Effector CD8-positive, alpha-beta T cell (primary cell): ENCODE measurements at regions not wholly inside any gene's neighbourhood (a gene's known extent, or its start where the extent isn't known, plus 50 kb on each side); places are given as distances from the start of the nearest gene placed in this dataset.
"Not testable (repeated sequence)": the region's sequence is repeated elsewhere in the genome, so short reads cannot be mapped to it uniquely, and the experiment has no call there.

Experiments used
- DNase-seq: peaks from one replicate; lab custom pipeline; 2025; lab: John Stamatoyannopoulos, UW

DNA sequence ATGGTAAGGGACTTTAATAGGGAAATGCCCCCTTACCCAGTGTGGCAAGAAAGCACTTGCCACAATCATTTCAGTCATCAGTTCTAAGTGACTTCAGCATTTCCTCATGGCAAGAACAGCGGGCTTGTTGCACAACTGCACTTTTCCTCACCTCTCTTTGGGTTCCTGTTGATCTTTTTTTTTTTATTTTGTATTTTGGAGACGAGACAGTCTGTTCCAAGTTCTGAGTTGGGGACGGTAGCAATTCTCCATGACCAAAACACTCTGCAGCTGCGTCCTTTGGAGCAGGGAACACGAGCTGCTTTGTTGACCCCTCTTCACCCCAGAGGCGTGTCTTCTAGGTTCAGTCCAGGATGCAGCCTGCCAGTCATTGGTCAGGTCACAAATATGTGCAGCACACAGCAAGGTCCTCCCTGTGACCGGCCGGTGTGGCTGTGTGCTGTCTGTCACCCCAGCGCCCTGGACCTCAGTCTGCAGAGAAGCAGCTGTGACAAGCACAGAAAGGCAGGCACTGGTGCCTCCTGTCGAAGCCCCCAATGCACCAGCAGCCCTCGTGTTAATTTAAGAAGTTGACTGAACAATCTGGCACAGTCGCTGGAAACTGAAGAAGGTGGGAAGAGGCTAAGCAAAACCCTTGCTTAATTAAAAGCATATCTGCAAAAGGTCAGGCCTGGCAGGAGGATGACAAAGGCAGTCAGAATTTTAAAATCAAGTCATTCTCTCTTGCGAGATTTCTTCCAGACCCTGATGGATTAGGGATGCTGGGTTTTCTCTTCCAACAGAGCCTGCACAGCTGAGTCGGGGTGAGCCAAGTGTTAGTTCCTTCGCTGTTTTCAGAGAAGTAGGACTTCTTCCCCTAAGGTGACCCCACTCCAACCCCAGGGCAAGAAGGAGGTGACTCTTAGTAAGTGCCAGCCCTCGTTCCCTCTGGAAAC is 96.7 kb upstream of the COPS8 start:
- DNase-seq: no peak

DNA sequence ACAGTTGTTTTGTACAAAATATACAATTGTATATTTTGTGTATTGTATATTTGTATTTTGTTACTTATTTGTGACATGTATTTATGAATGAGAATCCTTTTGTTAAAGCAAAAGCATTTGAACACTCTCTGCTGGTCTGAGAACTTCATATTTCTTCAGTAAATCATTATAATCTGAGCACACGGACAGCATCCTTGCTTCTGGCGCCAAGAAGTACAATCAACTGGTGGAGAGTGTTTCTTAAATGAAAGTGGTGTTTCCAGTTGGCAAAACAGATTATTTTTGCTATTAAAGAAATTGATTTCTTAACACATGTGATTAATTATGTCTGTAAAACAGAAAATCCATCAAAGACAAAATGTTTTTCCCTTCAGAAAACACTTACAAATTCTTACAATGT is 95.1 kb upstream of the COPS8 start:
- no peak for DNase-seq

DNA sequence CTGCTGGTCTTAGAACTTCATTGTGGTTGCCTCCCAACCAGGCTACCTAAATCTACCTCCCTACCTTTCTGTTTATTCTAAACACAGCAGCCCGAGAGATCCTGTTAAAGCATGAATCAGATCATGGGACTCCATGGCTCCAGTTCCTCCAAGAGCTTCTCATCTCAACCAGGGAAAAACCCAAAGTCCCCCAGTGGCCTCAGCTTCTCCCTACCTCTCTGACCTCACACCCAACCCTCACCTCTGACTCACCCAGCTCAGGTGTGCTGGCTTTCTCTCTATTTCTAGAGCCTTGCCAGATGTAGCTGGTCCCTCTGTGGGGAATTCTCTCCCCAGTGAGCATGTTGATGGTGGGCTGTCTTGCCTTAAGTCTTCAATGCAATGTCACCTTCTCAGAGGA is 93.8 kb upstream of the COPS8 start:
- no peak for DNase-seq

GRCh38 chr2:236993286-236993685 is 92.4 kb upstream of the COPS8 start:
- DNase-seq: no peak

DNA sequence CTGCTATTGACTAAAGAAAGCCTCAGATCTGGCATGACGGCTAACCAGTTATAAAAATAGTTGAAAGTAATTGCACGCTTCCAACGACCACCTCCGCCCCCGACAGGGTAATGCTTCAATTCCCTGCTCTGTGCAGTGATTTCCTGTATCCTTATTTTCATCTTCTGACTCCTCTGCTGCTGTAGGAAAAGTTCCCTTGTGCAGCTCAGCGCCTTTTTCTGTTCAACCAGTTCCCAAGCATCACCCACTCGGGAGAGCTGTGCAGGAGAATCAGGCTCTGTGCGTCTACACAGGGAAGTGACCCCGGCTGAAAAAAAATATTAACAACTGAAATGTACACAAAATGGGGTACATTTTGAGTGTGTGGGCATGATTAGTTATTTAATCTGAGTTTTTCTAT is 91.3 kb upstream of the COPS8 start:
- DNase-seq: no peak

DNA sequence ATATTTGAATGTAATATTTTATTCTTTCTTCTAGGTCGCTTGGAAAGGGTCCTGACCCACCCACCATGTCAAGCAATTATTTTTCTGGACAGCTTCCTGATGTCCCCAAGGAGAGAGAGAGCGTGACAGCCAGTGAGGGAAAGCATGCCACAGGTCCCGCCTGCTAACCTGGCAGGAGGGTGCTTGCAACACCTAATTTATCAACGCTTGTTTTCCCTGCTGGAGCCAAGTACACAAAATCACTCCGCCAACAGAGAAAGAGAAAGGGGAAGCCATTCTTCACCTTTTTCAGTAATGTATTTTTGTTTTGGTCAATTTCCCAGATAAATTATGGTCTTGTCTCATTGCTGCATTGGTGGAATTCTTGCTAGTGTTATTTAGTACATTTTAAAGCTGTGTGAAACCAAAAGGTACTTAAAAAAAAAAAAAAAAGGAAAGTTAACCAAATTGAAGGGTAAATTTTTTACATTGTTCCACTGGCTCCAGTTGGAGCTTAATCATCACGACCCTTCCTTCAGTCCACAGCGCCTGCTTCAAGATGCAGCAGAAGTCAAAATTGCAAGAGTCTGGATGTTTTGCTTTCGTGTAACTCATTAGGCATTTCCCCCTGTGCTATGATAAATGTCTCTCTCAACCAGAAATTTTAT is 88.5 kb upstream of the COPS8 start:
- no peak for DNase-seq

GRCh38 chr2:236998236-236998635 is 87.5 kb upstream of the COPS8 start:
- no peak for DNase-seq

DNA sequence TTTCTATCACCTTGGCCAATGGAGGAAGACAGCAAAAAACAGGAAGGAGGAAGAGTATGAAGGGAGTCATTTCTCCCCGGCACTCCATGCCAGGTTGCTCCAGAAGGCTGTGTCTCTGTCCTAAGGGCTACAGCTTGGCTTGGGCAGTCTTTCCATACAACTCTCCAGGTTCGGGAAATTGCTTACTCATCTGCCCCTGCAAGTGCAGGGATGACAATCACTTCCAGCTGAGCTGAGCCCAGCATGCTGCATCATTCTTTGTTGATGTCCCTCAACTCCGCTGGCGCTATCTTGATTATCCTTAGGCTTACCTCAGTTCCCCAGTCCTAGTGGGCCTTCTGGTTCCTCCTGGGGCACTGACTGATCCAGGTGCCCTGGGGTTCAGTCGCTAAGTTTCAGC is 86.9 kb upstream of the COPS8 start:
- DNase-seq: no peak

DNA sequence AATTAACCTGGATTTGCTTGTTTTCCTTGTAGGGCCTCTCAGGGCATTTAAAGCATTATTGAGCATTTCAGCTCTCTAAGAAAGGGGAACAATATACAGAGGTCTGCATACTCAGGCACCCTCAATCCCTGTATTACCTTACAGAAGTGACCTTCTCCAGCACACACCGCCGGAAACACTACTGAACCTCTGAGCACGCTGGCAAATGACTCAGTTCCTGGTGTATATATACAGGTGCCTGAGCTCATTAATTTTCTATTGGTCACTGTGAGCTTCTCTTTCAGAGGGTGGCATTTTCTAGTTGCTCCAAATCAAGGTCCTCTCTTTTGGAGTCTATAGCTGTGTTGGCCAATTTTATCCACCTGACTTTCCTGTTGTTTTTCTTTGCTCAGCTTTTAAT is 85.2 kb upstream of the COPS8 start:
- DNase-seq: no peak

DNA sequence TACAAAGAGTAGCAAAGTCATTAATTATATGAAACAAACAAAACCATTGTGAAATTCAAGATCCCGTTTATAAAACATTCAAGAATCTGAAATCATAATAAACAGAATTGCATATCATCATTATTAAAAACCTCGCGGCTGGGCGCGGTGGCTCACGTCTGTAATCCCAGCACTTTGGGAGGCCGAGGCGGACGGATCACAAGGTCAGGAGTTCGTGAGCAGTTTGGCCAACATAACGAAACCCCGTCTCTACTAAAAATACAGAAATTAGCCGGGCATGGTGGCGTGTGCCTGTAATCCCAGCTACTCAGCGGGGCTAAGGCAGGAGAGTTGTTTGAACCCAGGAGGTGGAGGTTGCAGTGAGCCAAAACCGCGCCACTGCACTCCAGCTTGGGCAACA is 80.3 kb upstream of the COPS8 start:
- DNase-seq: not testable (repeated sequence)

DNA sequence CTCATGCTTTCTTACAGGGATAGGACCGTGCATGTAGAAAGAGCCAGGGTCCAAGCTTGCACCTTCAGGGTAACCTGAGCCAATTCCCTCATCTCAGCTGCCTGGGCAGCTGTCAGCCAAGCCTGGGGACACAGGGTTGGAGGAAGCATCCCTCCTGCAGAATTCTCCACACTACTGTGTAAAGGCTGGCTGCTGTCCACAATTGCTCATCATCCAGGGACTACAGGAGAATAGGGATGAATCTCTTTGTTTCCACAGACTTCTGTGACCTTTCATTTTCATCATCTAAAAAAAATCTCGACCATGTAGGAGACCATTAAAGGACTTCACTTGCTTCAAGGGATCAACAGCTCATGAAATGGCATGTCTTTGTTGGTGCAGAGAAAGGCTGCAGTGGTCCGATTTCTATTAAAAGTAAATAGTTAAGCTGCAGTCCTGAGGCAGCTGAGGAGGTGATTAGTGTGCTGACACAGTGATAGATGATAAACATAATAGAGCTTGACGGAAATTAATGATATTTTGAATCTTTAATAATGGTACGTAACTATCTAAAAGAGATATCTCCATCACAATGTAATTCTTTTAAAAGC is 74.4 kb upstream of the COPS8 start:
- DNase-seq: no peak

GRCh38 chr2:237012004-237012403 is 73.7 kb upstream of the COPS8 start:
- DNase-seq: no peak

DNA sequence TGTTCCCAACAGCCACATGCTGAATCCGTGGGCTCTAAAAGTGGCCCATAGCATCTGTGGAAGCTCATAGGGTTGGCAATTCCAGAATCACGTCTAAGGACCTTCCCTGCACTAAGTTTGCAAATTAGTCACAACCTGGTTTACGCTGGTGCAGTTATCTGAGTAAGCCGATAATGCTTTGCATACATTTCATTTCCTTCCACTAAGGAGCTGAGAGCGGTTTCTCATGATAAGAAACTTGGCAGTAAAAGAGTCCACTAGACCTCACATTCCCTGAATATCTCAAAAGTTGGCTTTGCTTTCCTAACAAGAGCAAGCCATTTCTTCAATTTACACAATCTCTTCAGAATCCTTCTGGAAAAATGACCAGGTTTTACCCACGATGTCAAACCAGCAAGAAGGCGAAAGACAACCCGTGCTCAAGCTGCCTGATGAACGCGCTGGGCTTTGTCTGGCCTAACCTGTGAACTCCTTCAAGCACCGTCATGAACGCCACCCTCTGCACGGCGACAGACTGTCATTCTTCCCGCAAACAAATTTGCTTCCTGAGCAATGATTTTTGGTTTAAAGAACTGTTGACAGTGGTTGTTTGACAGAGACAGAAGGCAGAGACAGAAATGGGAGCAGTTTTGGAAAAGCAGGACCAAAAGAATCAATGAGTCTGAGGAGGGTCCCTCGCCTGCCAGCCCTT is 73.0 kb upstream of the COPS8 start:
- no peak for DNase-seq

DNA sequence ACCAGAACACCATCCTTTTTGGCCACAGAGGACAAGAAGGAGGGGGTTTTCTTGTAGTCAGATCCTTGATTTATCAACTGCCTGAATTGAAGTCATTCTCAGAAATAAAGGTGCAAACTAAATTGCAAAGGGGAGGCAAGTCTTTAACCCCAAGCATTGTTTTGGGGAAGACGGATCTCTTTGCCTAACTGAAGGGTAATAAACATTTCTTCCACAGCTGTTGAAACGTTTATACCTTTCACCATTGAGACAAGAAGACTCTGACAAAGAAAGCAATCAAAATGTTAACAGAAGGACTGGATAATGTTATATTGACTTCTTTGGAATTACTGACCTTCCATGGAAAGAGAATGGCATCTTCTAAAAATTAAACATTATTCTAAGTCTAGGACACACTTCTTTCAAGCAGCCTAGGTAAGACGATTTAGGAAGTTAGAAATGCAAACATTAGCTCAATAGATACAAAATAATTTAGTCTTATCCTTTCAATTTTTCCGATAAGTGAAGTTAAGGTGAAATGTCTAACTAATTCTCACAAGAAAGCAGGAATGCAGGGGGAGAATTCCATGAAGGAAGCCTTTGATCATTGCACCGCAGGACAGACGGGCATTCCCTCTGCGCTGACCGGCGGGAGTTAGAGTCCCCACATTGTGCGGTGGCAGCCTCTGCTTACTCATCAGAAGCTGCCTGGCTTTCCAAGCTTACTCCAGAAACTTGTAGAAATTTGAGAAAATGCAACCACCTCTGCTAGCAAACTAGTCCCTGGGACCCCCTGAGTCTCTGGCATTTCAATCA is 69.4 kb upstream of the COPS8 start:
- no peak for DNase-seq

- no peak for DNase-seq
Measured at GRCh38 chr2:237020090-237020489, 65.6 kb upstream of the COPS8 start.

GRCh38 chr2:237022533-237022932 is 63.2 kb upstream of the COPS8 start:
- no peak for DNase-seq

DNA sequence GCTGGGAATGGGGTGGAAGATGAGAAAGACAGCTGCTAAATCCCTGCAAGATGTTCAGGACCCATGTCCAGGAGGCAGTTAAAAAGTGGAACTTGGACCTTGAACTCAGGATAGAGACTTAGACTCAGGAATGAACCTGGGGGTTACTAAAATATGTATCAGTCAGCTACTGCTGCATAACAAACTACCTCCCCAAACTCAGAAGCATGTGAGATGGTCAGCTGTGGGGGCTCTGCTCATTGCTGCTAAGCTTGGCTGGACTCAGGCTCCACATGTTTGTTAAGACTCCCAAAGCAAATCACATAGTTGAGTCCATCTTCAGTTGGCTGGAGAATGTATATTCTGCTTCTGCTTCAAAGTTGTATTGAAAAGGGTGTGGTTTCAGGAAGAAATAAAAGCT is 61.4 kb upstream of the COPS8 start:
- no peak for DNase-seq

GRCh38 chr2:237025090-237025865 is 60.4 kb upstream of the COPS8 start:
- DNase-seq: no peak

DNA sequence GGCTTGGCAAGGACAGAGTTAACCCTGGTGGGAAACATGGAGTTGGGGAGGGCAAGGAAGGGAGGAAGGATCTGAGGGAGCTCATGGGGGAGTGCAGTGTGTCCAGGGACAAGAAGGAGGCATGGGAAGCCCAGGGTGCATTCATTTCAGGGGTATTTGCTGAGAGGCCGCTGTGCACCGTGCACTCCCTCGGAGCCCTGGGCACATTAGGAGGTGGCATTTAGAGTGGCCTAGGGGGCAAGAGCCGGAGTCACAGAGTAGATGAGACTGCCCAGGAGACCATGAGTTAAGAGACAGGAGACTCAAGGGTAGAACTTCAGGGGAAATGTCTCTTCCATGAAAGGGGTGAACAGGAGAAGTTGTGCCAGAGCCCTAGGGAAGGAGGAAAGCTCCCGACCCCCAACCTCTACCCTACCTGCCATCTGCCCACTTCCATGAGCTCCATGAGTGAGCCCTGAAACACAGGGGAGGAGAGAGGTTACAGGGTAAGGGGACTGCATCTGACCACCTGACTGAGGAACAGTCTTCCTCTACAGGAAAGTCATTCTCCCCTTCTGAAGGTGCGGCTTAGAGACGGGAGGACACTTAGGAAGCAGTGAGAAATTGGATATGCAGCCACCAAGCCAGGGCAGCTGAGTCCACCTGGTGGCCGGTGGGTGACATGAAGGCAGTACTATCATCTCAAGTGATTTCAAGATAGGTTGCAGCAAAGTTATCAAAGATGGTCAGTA is 58.5 kb upstream of the COPS8 start:
- peak; percentile 15 for DNase-seq

- no peak for DNase-seq
Measured at GRCh38 chr2:237027712-237028029, 58.0 kb upstream of the COPS8 start.
